ENCODE measurements at regions not wholly inside any gene's neighbourhood (a gene's known extent, or its start where the extent isn't known, plus 50 kb on each side); places are given as distances from the start of the nearest gene placed in this dataset.

DNA sequence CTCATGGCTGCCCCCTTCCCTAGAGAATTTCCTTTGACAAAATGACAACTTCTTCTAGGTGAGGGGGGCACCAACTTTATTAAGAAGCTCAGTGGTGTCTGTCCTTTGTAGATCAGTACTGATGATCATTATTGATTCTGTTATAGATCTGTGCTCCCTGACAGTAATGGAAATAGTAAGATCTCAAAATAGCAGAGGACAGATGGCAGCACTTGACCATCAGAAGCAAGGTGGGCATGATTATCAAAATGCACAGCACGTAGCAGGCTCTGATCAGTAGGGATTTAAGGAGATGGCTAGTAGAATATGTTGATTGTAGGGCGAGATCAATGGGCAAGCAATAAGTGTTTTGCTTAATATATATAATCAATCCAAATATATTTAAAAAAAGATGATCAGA lies 208.6 kb upstream of the HDDC2 start:
- no peaks in the 10 kb centered on the region for H3K36me3 Mint-ChIP-seq (ENCODE audit: low read depth)
- H3K27me3 Mint-ChIP-seq (ENCODE audit: insufficient read depth): peaks cover 5% of the 10 kb centered on the region
- no peak overlapping the region for H3K27ac Mint-ChIP-seq
- DNase-seq (ENCODE audit: low spot score): no peak
- no peak overlapping the region for H3K4me3 Mint-ChIP-seq
- intact Hi-C loops (cut with micrococcal nuclease): no loop called here
- H3K9me3 Mint-ChIP-seq: no peaks in the 10 kb centered on the region
- H3K4me1 Mint-ChIP-seq (ENCODE audit: low read depth): no peaks in the 10 kb centered on the region

GRCh38 chr6:125511809-125512396 lies 210.1 kb upstream of the HDDC2 start:
- no peak for DNase-seq (ENCODE audit: low spot score)
- no peak overlapping the region for H3K27ac Mint-ChIP-seq
- H3K4me3 Mint-ChIP-seq: no peak overlapping the region
- H3K27me3 Mint-ChIP-seq (ENCODE audit: insufficient read depth): peaks cover 5% of the 10 kb centered on the region
- intact Hi-C loops (cut with micrococcal nuclease): loop anchor here (1.0 kb wide), 1 partner anchor 257 kb away; no protein-coding TSS in a partner anchor
- H3K9me3 Mint-ChIP-seq: no peaks in the 10 kb centered on the region
- H3K36me3 Mint-ChIP-seq (ENCODE audit: low read depth): no peaks in the 10 kb centered on the region
- no peaks in the 10 kb centered on the region for H3K4me1 Mint-ChIP-seq (ENCODE audit: low read depth)

- H3K36me3 Mint-ChIP-seq (ENCODE audit: low read depth): no peaks in the 10 kb centered on the region
- H3K27me3 Mint-ChIP-seq (ENCODE audit: insufficient read depth): peaks cover 5% of the 10 kb centered on the region
- H3K27ac Mint-ChIP-seq: no peak overlapping the region
- intact Hi-C loops (cut with micrococcal nuclease): loop anchor here (1.0 kb wide), 1 partner anchor 257 kb away; no protein-coding TSS in a partner anchor
- H3K4me1 Mint-ChIP-seq (ENCODE audit: low read depth): no peaks in the 10 kb centered on the region
- DNase-seq (ENCODE audit: low spot score): no peak
- H3K9me3 Mint-ChIP-seq: no peaks in the 10 kb centered on the region
- no peak overlapping the region for H3K4me3 Mint-ChIP-seq
Observed at GRCh38 chr6:125512621-125513020, 210.9 kb upstream of the HDDC2 start.

- no peaks in the 10 kb centered on the region for H3K36me3 Mint-ChIP-seq (ENCODE audit: low read depth)
- DNase-seq (ENCODE audit: low spot score): no peak
- no peaks in the 10 kb centered on the region for H3K4me1 Mint-ChIP-seq (ENCODE audit: low read depth)
- peaks cover 8% of the 10 kb centered on the region for H3K27me3 Mint-ChIP-seq (ENCODE audit: insufficient read depth)
- no peak overlapping the region for H3K27ac Mint-ChIP-seq
- H3K9me3 Mint-ChIP-seq: no peaks in the 10 kb centered on the region
- no peak overlapping the region for H3K4me3 Mint-ChIP-seq
- intact Hi-C loops (cut with micrococcal nuclease): no loop called here
Observed at GRCh38 chr6:125513978-125514377, 212.2 kb upstream of the HDDC2 start.

- intact Hi-C loops (cut with micrococcal nuclease): no loop called here
- no peaks in the 10 kb centered on the region for H3K36me3 Mint-ChIP-seq (ENCODE audit: low read depth)
Observed at GRCh38 chr6:125516644-125517043, 214.9 kb upstream of the HDDC2 start.

GRCh38 chr6:125519367-125519766 lies 217.6 kb upstream of the HDDC2 start:
- Mint-ChIP-seq H3K27ac (no peak overlapping the region), H3K9me3 (no peaks in the 10 kb centered on the region), H3K36me3 (ENCODE audit: low read depth) (no peaks in the 10 kb centered on the region), H3K4me1 (ENCODE audit: low read depth) (no peaks in the 10 kb centered on the region), H3K4me3 (no peak overlapping the region), H3K27me3 (ENCODE audit: insufficient read depth) (peaks cover 9% of the 10 kb centered on the region)
- DNase-seq (ENCODE audit: low spot score): no peak
- intact Hi-C loops (cut with micrococcal nuclease): no loop called here

More at GRCh38 chr6:125516644-125517043, 214.9 kb upstream of the HDDC2 start:
- no peak for DNase-seq (ENCODE audit: low spot score)
- Mint-ChIP-seq H3K27me3 (ENCODE audit: insufficient read depth) (peaks cover 9% of the 10 kb centered on the region), H3K4me1 (ENCODE audit: low read depth) (no peaks in the 10 kb centered on the region), H3K9me3 (no peaks in the 10 kb centered on the region), H3K4me3 (no peak overlapping the region), H3K27ac (no peak overlapping the region)

- no peaks in the 10 kb centered on the region for H3K4me1 Mint-ChIP-seq (ENCODE audit: low read depth)
- DNase-seq (ENCODE audit: low spot score): no peak
- no peaks in the 10 kb centered on the region for H3K9me3 Mint-ChIP-seq
- intact Hi-C loops (cut with micrococcal nuclease): no loop called here
- no peak overlapping the region for H3K27ac Mint-ChIP-seq
- no peaks in the 10 kb centered on the region for H3K36me3 Mint-ChIP-seq (ENCODE audit: low read depth)
- no peak overlapping the region for H3K4me3 Mint-ChIP-seq
- peaks cover 20% of the 10 kb centered on the region for H3K27me3 Mint-ChIP-seq (ENCODE audit: insufficient read depth)
Observed at GRCh38 chr6:125524356-125524755, 222.6 kb upstream of the HDDC2 start.

DNA sequence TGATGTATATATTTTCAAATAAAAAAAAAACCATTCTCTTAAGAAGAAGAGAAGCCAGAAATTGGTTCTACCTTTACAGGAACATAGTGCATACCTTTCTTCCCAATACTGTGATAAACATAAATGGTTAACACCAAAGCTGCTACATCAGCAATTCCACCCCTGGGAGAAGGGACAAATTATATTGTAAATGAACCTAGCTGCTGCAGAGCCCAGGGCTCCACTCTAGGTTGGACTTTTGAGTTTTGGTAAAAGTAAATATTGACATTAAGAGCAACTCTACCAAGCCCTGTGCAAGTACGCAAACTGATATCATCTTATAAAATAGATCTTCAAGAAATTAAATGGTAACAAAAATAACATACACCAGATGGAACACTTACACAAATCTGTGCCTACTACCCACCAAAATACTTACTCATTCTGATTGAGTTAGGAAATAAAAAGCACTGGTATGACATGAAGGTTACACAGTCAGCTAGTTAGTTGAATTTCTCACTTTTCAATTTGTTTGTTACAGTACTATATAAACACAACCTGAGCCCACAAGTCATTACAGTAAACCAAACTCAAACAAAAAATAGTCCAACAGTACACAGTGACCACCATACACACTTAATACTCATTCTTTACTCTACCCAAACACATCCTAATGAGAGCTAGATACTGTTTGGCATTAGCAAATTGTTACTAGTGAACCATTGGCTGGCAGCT lies 223.3 kb upstream of the HEY2 start:
- intact Hi-C loops (cut with micrococcal nuclease): no loop called here
- Mint-ChIP-seq H3K4me1 (ENCODE audit: low read depth) (no peaks in the 10 kb centered on the region), H3K27me3 (ENCODE audit: insufficient read depth) (peaks cover 32% of the 10 kb centered on the region), H3K27ac (no peak overlapping the region), H3K36me3 (ENCODE audit: low read depth) (no peaks in the 10 kb centered on the region), H3K9me3 (no peaks in the 10 kb centered on the region), H3K4me3 (no peak overlapping the region)
- no peak for DNase-seq (ENCODE audit: low spot score)

GRCh38 chr6:125528621-125529041 lies 220.8 kb upstream of the HEY2 start:
- intact Hi-C loops (cut with micrococcal nuclease): no loop called here
- no peak for DNase-seq (ENCODE audit: low spot score)
- H3K27me3 Mint-ChIP-seq (ENCODE audit: insufficient read depth): peaks cover 37% of the 10 kb centered on the region
- H3K27ac Mint-ChIP-seq: no peak overlapping the region
- no peaks in the 10 kb centered on the region for H3K9me3 Mint-ChIP-seq
- H3K4me1 Mint-ChIP-seq (ENCODE audit: low read depth): peaks cover 6% of the 10 kb centered on the region
- no peaks in the 10 kb centered on the region for H3K36me3 Mint-ChIP-seq (ENCODE audit: low read depth)
- H3K4me3 Mint-ChIP-seq: no peak overlapping the region

DNA sequence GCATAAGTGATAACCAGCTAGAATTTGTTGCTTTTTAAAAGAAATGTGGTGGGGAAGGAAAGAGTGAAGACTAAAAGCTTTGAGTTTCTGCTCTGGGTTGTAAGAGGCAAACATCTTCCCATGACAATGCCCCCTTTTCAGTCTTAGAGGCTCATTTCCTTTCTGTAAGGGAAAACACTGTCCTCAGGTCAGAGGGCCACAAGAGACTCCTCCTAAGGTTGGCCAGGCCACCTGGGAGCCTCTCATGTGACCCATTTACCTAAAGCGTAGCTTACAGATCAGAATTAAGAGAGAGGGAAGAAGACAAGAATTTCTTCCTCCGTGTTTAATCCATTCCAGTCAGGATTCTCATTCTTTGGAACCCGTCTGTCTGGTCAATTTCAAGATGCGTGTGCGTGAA lies 220.4 kb upstream of the HEY2 start:
- intact Hi-C loops (cut with micrococcal nuclease): no loop called here
- Mint-ChIP-seq H3K9me3 (no peaks in the 10 kb centered on the region), H3K36me3 (ENCODE audit: low read depth) (no peaks in the 10 kb centered on the region), H3K27ac (no peak overlapping the region), H3K4me3 (no peak overlapping the region), H3K27me3 (ENCODE audit: insufficient read depth) (peaks cover 40% of the 10 kb centered on the region), H3K4me1 (ENCODE audit: low read depth) (peaks cover 6% of the 10 kb centered on the region)
- DNase-seq (ENCODE audit: low spot score): no peak

GRCh38 chr6:125533710-125534397 lies 215.6 kb upstream of the HEY2 start:
- H3K27me3 Mint-ChIP-seq (ENCODE audit: insufficient read depth): peaks cover 53% of the 10 kb centered on the region
- intact Hi-C loops (cut with micrococcal nuclease): no loop called here

GRCh38 chr6:125534430-125535263 lies 214.8 kb upstream of the HEY2 start:
- intact Hi-C loops (cut with micrococcal nuclease): no loop called here
- Mint-ChIP-seq H3K27ac (no peak overlapping the region), H3K36me3 (ENCODE audit: low read depth) (no peaks in the 10 kb centered on the region), H3K27me3 (ENCODE audit: insufficient read depth) (peaks cover 49% of the 10 kb centered on the region), H3K4me3 (no peak overlapping the region), H3K4me1 (ENCODE audit: low read depth) (peaks cover 6% of the 10 kb centered on the region), H3K9me3 (no peaks in the 10 kb centered on the region)
- DNase-seq (ENCODE audit: low spot score): no peak

More at GRCh38 chr6:125533710-125534397, 215.6 kb upstream of the HEY2 start:
- Mint-ChIP-seq H3K36me3 (ENCODE audit: low read depth) (no peaks in the 10 kb centered on the region), H3K27ac (no peak overlapping the region), H3K4me1 (ENCODE audit: low read depth) (peaks cover 6% of the 10 kb centered on the region), H3K4me3 (no peak overlapping the region), H3K9me3 (no peaks in the 10 kb centered on the region)
- DNase-seq (ENCODE audit: low spot score): no peak
